Ovary (tissue), 7 donors: ENCODE measurements at regions not wholly inside any gene's neighbourhood (a gene's known extent, or its start where the extent isn't known, plus 50 kb on each side); places are given as distances from the start of the nearest gene placed in this dataset.

Experiments used
- DNase-seq, 5 donors: peaks; one replicate each; pipeline ENCODE4 v3.0.0-alpha.2; 2019 to 2020
- H3K27ac ChIP-seq, 2 donors: fragments of 200-600 bp; one replicate each; pipeline versions ENCODE4 v1.5.1 to v1.8.0; 2019 to 2022
- H3K27me3 ChIP-seq: fragments of 200-600 bp; one replicate; pipeline ENCODE4 v1.8.0; 2022
- H3K36me3 ChIP-seq: fragments of 200-600 bp; sonication (generic); one replicate; pipeline ENCODE4 v1.5.1; 2019
- H3K4me1 ChIP-seq: one replicate; pipeline ENCODE4 v1.8.1; 2013; ENCODE audit warnings: mild to moderate bottlenecking, moderate library complexity; ENCODE audit not compliant: insufficient read depth
- H3K4me3 ChIP-seq: fragments of 200-600 bp; sonication (generic); one replicate; pipeline ENCODE4 v1.5.1; 2017
- H3K9me3 ChIP-seq, 2 donors: fragments of 200-600 bp in 1 of 2; sonication (generic) in 1 of 2; one replicate each; pipeline versions ENCODE4 v1.5.1 to v1.8.1; 2013 to 2019; ENCODE audit warnings: mild to moderate bottlenecking in 1 of 2, moderate library complexity in 1 of 2
- EP300 ChIP-seq: sonication (generic); formaldehyde crosslinking; IDR thresholded peaks from one replicate; pipeline ENCODE4 v1.6.1; 2017; ENCODE audit warnings: antibody characterized with exemption
- POLR2A ChIP-seq: fragments of 450-650 bp; IDR thresholded peaks from one replicate; pipeline ENCODE4 v1.6.1; 2017; ENCODE audit warnings: antibody characterized with exemption, mild to moderate bottlenecking, moderate library complexity
- WGBS, 3 donors: extraction: QIAGEN DNeasy Blood & Tissue Kit in 1 of 3; methylation state at CpG; one replicate each; pipeline versions ENCODE4 v1.1.5 to v1.1.7; 2013 to 2017; 5-methylcytosine and 5-hydroxymethylcytosine counted together
- intact Hi-C, 4 donors: fragments of 100-400 bp; cut with DNase I; formaldehyde crosslinking; loops; one replicate each; pipeline versions ENCODE4 v1.11.0 to v1.15.1; 2022 to 2023
- TF ChIP-seq, protein P1 (sequence below), 3 donors: fragments of 450-650 bp in 2 of 3; fragments of 200-600 bp in 1 of 3; IDR thresholded peaks; one replicate each; pipeline versions ENCODE4 v1.5.1 to v1.8.0; 2016 to 2022; ENCODE audit warnings: antibody characterized with exemption in 3 of 3, mild to moderate bottlenecking in 1 of 3
- donor health status: DM: no; HTN: no; CAD: no; lungs with moderate emphysema.
- donor health status: DM: no; HTN: no; CAD: no.
- donor health status: Bipolar disorder and iron deficiency.
- donor health status: DM: no; HTN: no; CAD: no.
- donor health status: DM: yes; HTN: yes; CAD: no.

DNA sequence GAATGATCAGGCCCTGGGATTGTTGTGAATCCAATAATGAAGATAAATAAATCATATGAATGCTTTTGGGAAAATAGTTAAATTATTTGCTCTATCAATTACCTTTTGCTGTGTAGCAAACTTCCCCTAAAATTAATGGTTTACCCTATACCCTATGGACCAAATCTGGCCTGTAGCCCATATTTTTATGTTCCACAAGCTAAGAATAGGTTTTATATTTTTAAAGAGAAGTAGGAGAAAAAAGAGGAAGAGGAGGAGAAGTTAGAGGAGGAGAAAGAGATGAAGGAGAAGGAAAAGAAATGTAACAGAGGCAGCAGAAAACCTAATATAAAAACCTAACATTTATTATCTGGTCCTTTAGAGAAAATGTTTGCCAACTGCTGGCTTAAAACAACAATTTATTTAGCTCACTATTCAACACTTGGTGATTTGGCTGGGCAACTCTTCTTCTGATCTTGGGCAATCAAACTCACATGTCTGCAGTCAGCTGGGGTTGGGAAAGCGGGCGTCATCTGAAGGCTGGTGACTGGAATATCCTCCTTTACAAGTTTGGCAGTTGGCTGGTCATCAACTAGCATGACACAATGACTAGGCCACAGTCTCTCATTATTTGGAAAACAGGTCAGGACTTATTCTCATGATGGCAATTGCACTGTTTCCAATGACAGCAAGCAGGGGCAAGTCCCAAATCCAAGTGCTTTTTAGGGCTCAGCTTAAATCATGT, 522.9 kb downstream of the RASEF start:
- intact Hi-C loops, result loop anchor here in 1 of 4 donors (10.0 kb wide), 1 partner anchor 65 kb away; no protein-coding TSS in a partner anchor
- Histone ChIP-seq H3K4me1 (no peaks in the 10 kb centered on the region), H3K27ac (no peak overlapping the region), H3K4me3 (no peak overlapping the region), H3K36me3 (no peaks in the 10 kb centered on the region), H3K9me3 (no peaks in the 10 kb centered on the region), H3K27me3 (no peaks in the 10 kb centered on the region)
- 95 to 98% (median 96%) methylated on average over 2 of the region's 2 CpGs for WGBS, 3 donors
- TF ChIP-seq POLR2A (no peak), EP300 (no peak)
- TF ChIP-seq, protein P1, sequence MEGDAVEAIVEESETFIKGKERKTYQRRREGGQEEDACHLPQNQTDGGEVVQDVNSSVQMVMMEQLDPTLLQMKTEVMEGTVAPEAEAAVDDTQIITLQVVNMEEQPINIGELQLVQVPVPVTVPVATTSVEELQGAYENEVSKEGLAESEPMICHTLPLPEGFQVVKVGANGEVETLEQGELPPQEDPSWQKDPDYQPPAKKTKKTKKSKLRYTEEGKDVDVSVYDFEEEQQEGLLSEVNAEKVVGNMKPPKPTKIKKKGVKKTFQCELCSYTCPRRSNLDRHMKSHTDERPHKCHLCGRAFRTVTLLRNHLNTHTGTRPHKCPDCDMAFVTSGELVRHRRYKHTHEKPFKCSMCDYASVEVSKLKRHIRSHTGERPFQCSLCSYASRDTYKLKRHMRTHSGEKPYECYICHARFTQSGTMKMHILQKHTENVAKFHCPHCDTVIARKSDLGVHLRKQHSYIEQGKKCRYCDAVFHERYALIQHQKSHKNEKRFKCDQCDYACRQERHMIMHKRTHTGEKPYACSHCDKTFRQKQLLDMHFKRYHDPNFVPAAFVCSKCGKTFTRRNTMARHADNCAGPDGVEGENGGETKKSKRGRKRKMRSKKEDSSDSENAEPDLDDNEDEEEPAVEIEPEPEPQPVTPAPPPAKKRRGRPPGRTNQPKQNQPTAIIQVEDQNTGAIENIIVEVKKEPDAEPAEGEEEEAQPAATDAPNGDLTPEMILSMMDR (IDR thresholded peaks at IDR 0.05), result no peak
- no peak for DNase-seq

DNA sequence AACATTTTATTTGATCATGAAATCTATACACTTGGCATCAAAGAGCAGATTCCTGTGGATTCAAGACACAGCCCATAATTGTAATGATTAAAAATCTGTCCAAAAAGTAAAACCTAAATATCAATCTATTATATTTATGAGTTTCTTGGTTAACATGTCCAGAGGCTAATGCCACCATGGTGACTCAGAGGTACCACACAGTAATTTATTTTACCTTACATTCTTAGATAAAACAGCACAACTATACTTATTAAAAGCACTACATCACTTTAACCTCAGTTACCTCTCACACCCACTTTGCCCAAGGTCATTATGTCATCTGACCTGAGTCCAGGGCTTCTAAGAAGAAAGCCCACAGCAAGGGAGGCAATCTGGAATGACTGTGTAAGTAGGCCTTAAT, 519.2 kb downstream of the RASEF start:
- no peak for TF ChIP-seq POLR2A
- no peak for TF ChIP-seq EP300
- TF ChIP-seq, protein P1 (IDR thresholded peaks at IDR 0.05), result no peak
- no peaks in the 10 kb centered on the region for H3K36me3 ChIP-seq
- no peaks in the 10 kb centered on the region for H3K4me1 ChIP-seq
- H3K27ac ChIP-seq, result no peak overlapping the region
- H3K4me3 ChIP-seq, result no peak overlapping the region
- intact Hi-C loops, result loop anchor here in 1 of 4 donors (10.0 kb wide), 1 partner anchor 61 kb away; no protein-coding TSS in a partner anchor
- no peaks in the 10 kb centered on the region for H3K27me3 ChIP-seq
- no peak for DNase-seq
- H3K9me3 ChIP-seq, result no peaks in the 10 kb centered on the region

DNA sequence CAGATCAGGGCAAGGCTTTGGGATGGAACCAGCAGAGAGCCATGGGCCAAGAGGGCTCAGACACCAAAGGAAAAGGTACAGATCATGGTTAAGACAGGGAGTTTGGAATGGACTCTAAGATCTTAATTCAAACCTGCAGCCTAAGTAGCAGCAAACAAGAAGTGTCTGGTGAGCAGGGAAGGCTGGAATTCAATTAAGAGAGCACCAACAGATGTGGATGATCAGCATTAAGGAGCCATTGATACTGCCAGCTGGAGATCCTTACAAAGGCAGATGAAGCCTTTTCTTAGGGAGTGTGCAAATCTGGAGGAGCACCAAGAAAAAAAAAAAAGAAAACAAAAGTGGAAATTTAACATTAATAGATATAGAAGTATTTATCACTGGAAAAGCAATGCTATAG, 516.8 kb downstream of the RASEF start:
- H3K27me3 ChIP-seq, result no peaks in the 10 kb centered on the region
- no peaks in the 10 kb centered on the region for H3K4me1 ChIP-seq
- no peak for DNase-seq
- intact Hi-C loops, result loop anchor here in 1 of 4 donors (10.0 kb wide), 1 partner anchor 59 kb away; no protein-coding TSS in a partner anchor
- no peak overlapping the region for H3K4me3 ChIP-seq
- TF ChIP-seq, protein P1 (IDR thresholded peaks at IDR 0.05), result no peak
- H3K9me3 ChIP-seq, result no peaks in the 10 kb centered on the region
- no peaks in the 10 kb centered on the region for H3K36me3 ChIP-seq
- no peak overlapping the region for H3K27ac ChIP-seq

DNA sequence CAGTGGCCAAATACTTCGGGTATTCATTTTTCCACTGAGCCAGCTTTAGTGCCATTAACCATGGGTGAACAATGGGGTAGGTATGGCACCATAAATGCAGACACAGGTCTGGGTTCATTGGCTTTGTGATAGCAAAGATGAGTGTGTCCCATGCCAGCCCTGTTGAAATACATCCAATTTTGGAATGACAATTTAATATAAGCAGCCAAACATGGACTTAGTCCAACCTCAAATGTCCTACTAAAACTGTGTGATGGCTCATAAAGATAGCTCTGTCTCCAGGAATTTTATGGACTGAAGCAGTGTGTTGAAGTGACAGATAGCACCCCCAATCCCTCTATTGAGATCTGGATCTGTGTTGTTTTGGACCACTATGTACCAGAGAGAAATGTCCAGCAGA, 514.9 kb downstream of the RASEF start:
- no peak overlapping the region for H3K4me3 ChIP-seq
- TF ChIP-seq POLR2A (no peak), EP300 (no peak)
- TF ChIP-seq, protein P1 (IDR thresholded peaks at IDR 0.05), result no peak
- WGBS, 3 donors, result 25 to 54% (median 33%) methylated on average over 1 of the region's 1 CpG
- intact Hi-C loops, result loop anchor here in 1 of 4 donors (10.0 kb wide), 1 partner anchor 57 kb away; no protein-coding TSS in a partner anchor
- H3K27me3 ChIP-seq, result no peaks in the 10 kb centered on the region
- H3K36me3 ChIP-seq, result no peaks in the 10 kb centered on the region
- no peaks in the 10 kb centered on the region for H3K4me1 ChIP-seq
- H3K9me3 ChIP-seq, result no peaks in the 10 kb centered on the region
- H3K27ac ChIP-seq, result no peak overlapping the region
- DNase-seq, result no peak
